ENCODE measurements at regions not wholly inside any gene's neighbourhood (a gene's known extent, or its start where the extent isn't known, plus 50 kb on each side); places are given as distances from the start of the nearest gene placed in this dataset.
"Not testable (repeated sequence)": the region's sequence is repeated elsewhere in the genome, so short reads cannot be mapped to it uniquely, and the experiment has no call there.

GRCh38 chr15:20048189-20048588 lies 493.4 kb downstream of the GOLGA6L6 start:
- H3K4me1 ChIP-seq; H3K36me3 ChIP-seq; H3K27ac ChIP-seq; ATAC-seq; H3K9me3 ChIP-seq; intact Hi-C loops (cut with DNase I); DNase-seq; H3K4me3 ChIP-seq; H3K27me3 ChIP-seq: not testable (repeated sequence)
- WGBS, 2 donors, result 83% methylated on average over 11 to 13 of the region's 16 CpGs

GRCh38 chr15:20045165-20045564 lies 496.4 kb downstream of the GOLGA6L6 start:
- no CpG with 5 or more reads among the region's 5 CpGs for WGBS, 2 donors
- H3K9me3 ChIP-seq; H3K4me1 ChIP-seq; ATAC-seq; H3K27me3 ChIP-seq; H3K27ac ChIP-seq; DNase-seq; H3K36me3 ChIP-seq; H3K4me3 ChIP-seq; intact Hi-C loops (cut with DNase I): not testable (repeated sequence)

- H3K27ac ChIP-seq; H3K9me3 ChIP-seq; intact Hi-C loops (cut with DNase I); H3K27me3 ChIP-seq; H3K4me3 ChIP-seq; ATAC-seq; H3K4me1 ChIP-seq; H3K36me3 ChIP-seq; DNase-seq: not testable (repeated sequence)
- WGBS, 2 donors, result 67 to 78% methylated on average over 1 of the region's 1 CpG
Observed at GRCh38 chr15:20040691-20041090, 500.9 kb downstream of the GOLGA6L6 start.

- H3K36me3 ChIP-seq; intact Hi-C loops (cut with DNase I); H3K9me3 ChIP-seq; H3K4me1 ChIP-seq; DNase-seq; H3K27ac ChIP-seq; H3K27me3 ChIP-seq; H3K4me3 ChIP-seq: not testable (repeated sequence)
- WGBS, 2 donors, result no CpG with 5 or more reads among the region's 2 CpGs
- ATAC-seq, result peak in 2 of 8 donors; percentile 23 to 43
Observed at GRCh38 chr15:20025040-20025439, 516.6 kb downstream of the GOLGA6L6 start.

GRCh38 chr15:20022349-20022748 lies 519.3 kb downstream of the GOLGA6L6 start:
- DNase-seq; intact Hi-C loops (cut with DNase I); H3K27ac ChIP-seq; H3K27me3 ChIP-seq; H3K4me1 ChIP-seq; ATAC-seq; H3K4me3 ChIP-seq; H3K9me3 ChIP-seq; H3K36me3 ChIP-seq: not testable (repeated sequence)
- WGBS, 2 donors, result 78% methylated on average over 1 of the region's 6 CpGs; no CpG with 5 or more reads in 1 of the 2 donors

GRCh38 chr15:20021351-20021750 lies 520.2 kb downstream of the GOLGA6L6 start:
- H3K4me1 ChIP-seq; H3K36me3 ChIP-seq; H3K4me3 ChIP-seq; H3K9me3 ChIP-seq; DNase-seq; H3K27ac ChIP-seq; H3K27me3 ChIP-seq; intact Hi-C loops (cut with DNase I): not testable (repeated sequence)
- 73 to 77% methylated on average over 2 to 3 of the region's 7 CpGs for WGBS, 2 donors
- ATAC-seq, result peak in 7 of 8 donors; percentile 21 to 76 (median 61)

GRCh38 chr15:20020588-20020987 lies 521.0 kb downstream of the GOLGA6L6 start:
- H3K9me3 ChIP-seq; H3K27ac ChIP-seq; H3K4me1 ChIP-seq; ATAC-seq; H3K36me3 ChIP-seq; intact Hi-C loops (cut with DNase I); DNase-seq; H3K4me3 ChIP-seq; H3K27me3 ChIP-seq: not testable (repeated sequence)
- WGBS, 2 donors, result 75 to 79% methylated on average over 2 to 4 of the region's 5 CpGs

GRCh38 chr15:20019758-20020157 lies 521.8 kb downstream of the GOLGA6L6 start:
- H3K27ac ChIP-seq; H3K4me3 ChIP-seq; H3K9me3 ChIP-seq; H3K27me3 ChIP-seq; ATAC-seq; H3K36me3 ChIP-seq; intact Hi-C loops (cut with DNase I); H3K4me1 ChIP-seq; DNase-seq: not testable (repeated sequence)
- 65 to 70% methylated on average over 5 to 6 of the region's 6 CpGs for WGBS, 2 donors

- H3K27ac ChIP-seq; H3K4me3 ChIP-seq; H3K36me3 ChIP-seq; H3K27me3 ChIP-seq; ATAC-seq; H3K4me1 ChIP-seq; intact Hi-C loops (cut with DNase I); DNase-seq; H3K9me3 ChIP-seq: not testable (repeated sequence)
- WGBS, 2 donors, result 76 to 85% methylated on average over 3 to 7 of the region's 8 CpGs
Observed at GRCh38 chr15:20017581-20017980, 524.0 kb downstream of the GOLGA6L6 start.

- H3K27me3 ChIP-seq; intact Hi-C loops (cut with DNase I); H3K27ac ChIP-seq; H3K36me3 ChIP-seq; H3K4me3 ChIP-seq; DNase-seq; H3K9me3 ChIP-seq; H3K4me1 ChIP-seq; ATAC-seq: not testable (repeated sequence)
- 72 to 74% methylated on average over 7 of the region's 9 CpGs for WGBS, 2 donors
Observed at GRCh38 chr15:20016941-20017340, 524.7 kb downstream of the GOLGA6L6 start.

- H3K9me3 ChIP-seq; ATAC-seq; H3K36me3 ChIP-seq; intact Hi-C loops (cut with DNase I); H3K4me3 ChIP-seq; H3K4me1 ChIP-seq; DNase-seq; H3K27me3 ChIP-seq; H3K27ac ChIP-seq: not testable (repeated sequence)
- WGBS, 2 donors, result 71 to 76% methylated on average over 1 to 2 of the region's 2 CpGs
Observed at GRCh38 chr15:20012837-20013236, 528.8 kb downstream of the GOLGA6L6 start.

- H3K27ac ChIP-seq; ATAC-seq; H3K4me1 ChIP-seq; H3K27me3 ChIP-seq; DNase-seq; intact Hi-C loops (cut with DNase I); H3K36me3 ChIP-seq; H3K4me3 ChIP-seq; H3K9me3 ChIP-seq: not testable (repeated sequence)
- WGBS, 2 donors, result 72 to 80% methylated on average over 4 to 7 of the region's 9 CpGs
Observed at GRCh38 chr15:20010759-20011158, 530.8 kb downstream of the GOLGA6L6 start.
